DOHH2 (cell line): ENCODE measurements at regions not wholly inside any gene's neighbourhood (a gene's known extent, or its start where the extent isn't known, plus 50 kb on each side); places are given as distances from the start of the nearest gene placed in this dataset.

Experiments used
- H3F3A ChIP-seq: fragments of 200-600 bp; sonication (generic), shearing (Covaris generic); 2 replicates; pipeline ENCODE4 v1.6.0; 2016; ENCODE audit warnings: antibody characterized with exemption, mild to moderate bottlenecking; ENCODE audit not compliant: control insufficient read depth, insufficient read depth
- H3K27ac ChIP-seq: fragments of 200-600 bp; sonication (generic); 2 replicates; pipeline ENCODE4 v1.5.1; 2014; ENCODE audit warnings: low read depth, mild to moderate bottlenecking, low read length, moderate library complexity
- H3K27me3 ChIP-seq: fragments of 200-600 bp; sonication (generic); 2 replicates; pipeline ENCODE4 v1.6.1; 2014; ENCODE audit warnings: mild to moderate bottlenecking, low read length, mixed read lengths; ENCODE audit not compliant: control insufficient read depth
- H3K36me3 ChIP-seq: fragments of 200-600 bp; sonication (generic); 2 replicates; pipeline ENCODE4 v1.6.1; 2014; ENCODE audit warnings: mild to moderate bottlenecking, low read length, moderate library complexity, mixed read lengths; ENCODE audit not compliant: control insufficient read depth
- H3K4me1 ChIP-seq: fragments of 200-600 bp; sonication (generic); 2 replicates; pipeline ENCODE4 v1.6.1; 2014; ENCODE audit warnings: mild to moderate bottlenecking, low read length, mixed read lengths; ENCODE audit not compliant: control insufficient read depth
- H3K4me2 ChIP-seq: fragments of 200-600 bp; sonication (generic); 2 replicates; pipeline ENCODE4 v1.6.0; 2014; ENCODE audit warnings: mild to moderate bottlenecking, low read length, moderate library complexity
- H3K4me3 ChIP-seq: fragments of 200-600 bp; sonication (generic); 2 replicates; pipeline ENCODE4 v1.5.1; 2014; ENCODE audit warnings: mild to moderate bottlenecking, low read length, mixed read lengths
- H3K79me2 ChIP-seq: fragments of 200-600 bp; sonication (generic); 2 replicates; pipeline ENCODE4 v1.6.1; 2014; ENCODE audit warnings: mild to moderate bottlenecking, low read length, mixed read lengths; ENCODE audit not compliant: control insufficient read depth
- H3K9me2 ChIP-seq: fragments of 200-600 bp; sonication (generic); replicated peaks from 2 replicates; pipeline ENCODE4 v1.6.1; 2014; ENCODE audit warnings: mild to moderate bottlenecking, low read length, mixed read lengths; ENCODE audit not compliant: control insufficient read depth
- H3K9me3 ChIP-seq: fragments of 200-600 bp; sonication (generic); 2 replicates; pipeline ENCODE4 v1.6.1; 2014; ENCODE audit warnings: antibody characterized with exemption, low read length, mixed read lengths; ENCODE audit not compliant: control insufficient read depth, insufficient read depth
- H4K20me1 ChIP-seq: fragments of 200-600 bp; sonication (generic); 2 replicates; pipeline ENCODE4 v1.6.0; 2014; ENCODE audit warnings: low read depth, mild to moderate bottlenecking, antibody characterized with exemption, low read length, moderate library complexity; ENCODE audit not compliant: control insufficient read depth, insufficient read depth
- EZH2phosphoT487 ChIP-seq: fragments of 200-600 bp; sonication (generic); IDR thresholded peaks from 2 replicates; pipeline ENCODE4 v1.6.1; 2017; ENCODE audit warnings: borderline replicate concordance, mild to moderate bottlenecking, antibody characterized with exemption, low read length, moderate library complexity, mixed read lengths
- TF ChIP-seq, protein P1 (sequence below): fragments of 200-600 bp; sonication (generic); IDR thresholded peaks from one replicate; pipeline ENCODE4 v1.5.1; 2014; ENCODE audit warnings: antibody characterized with exemption, mild to moderate bottlenecking, low read depth, low read length; ENCODE audit not compliant: poor library complexity, severe bottlenecking

- no peaks in the 10 kb centered on the region for H4K20me1 ChIP-seq
- no peaks in the 10 kb centered on the region for H3F3A ChIP-seq
- no peak overlapping the region for H3K4me2 ChIP-seq
- H3K9me2 ChIP-seq, result no peaks in the 10 kb centered on the region
- H3K36me3 ChIP-seq, result no peaks in the 10 kb centered on the region
- H3K4me1 ChIP-seq, result no peaks in the 10 kb centered on the region
- H3K9me3 ChIP-seq, result no peaks in the 10 kb centered on the region
- no peak for TF ChIP-seq EZH2phosphoT487
- TF ChIP-seq, protein P1, sequence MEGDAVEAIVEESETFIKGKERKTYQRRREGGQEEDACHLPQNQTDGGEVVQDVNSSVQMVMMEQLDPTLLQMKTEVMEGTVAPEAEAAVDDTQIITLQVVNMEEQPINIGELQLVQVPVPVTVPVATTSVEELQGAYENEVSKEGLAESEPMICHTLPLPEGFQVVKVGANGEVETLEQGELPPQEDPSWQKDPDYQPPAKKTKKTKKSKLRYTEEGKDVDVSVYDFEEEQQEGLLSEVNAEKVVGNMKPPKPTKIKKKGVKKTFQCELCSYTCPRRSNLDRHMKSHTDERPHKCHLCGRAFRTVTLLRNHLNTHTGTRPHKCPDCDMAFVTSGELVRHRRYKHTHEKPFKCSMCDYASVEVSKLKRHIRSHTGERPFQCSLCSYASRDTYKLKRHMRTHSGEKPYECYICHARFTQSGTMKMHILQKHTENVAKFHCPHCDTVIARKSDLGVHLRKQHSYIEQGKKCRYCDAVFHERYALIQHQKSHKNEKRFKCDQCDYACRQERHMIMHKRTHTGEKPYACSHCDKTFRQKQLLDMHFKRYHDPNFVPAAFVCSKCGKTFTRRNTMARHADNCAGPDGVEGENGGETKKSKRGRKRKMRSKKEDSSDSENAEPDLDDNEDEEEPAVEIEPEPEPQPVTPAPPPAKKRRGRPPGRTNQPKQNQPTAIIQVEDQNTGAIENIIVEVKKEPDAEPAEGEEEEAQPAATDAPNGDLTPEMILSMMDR, result no peak
- no peaks in the 10 kb centered on the region for H3K79me2 ChIP-seq
- H3K27me3 ChIP-seq, result no peaks in the 10 kb centered on the region
- no peak overlapping the region for H3K4me3 ChIP-seq
- no peak overlapping the region for H3K27ac ChIP-seq
Measured at GRCh38 chr1:163761898-163762297, 440.1 kb downstream of the NUF2 start.

GRCh38 chr1:163766257-163766918 lies 444.6 kb downstream of the NUF2 start:
- Histone ChIP-seq H3K4me2 (no peak overlapping the region), H3K27ac (no peak overlapping the region), H3K4me3 (no peak overlapping the region), H3K36me3 (no peaks in the 10 kb centered on the region), H4K20me1 (no peaks in the 10 kb centered on the region), H3K9me3 (no peaks in the 10 kb centered on the region), H3K27me3 (no peaks in the 10 kb centered on the region), H3F3A (no peaks in the 10 kb centered on the region), H3K4me1 (no peaks in the 10 kb centered on the region), H3K79me2 (no peaks in the 10 kb centered on the region), H3K9me2 (no peaks in the 10 kb centered on the region)
- TF ChIP-seq EZH2phosphoT487, result no peak
- TF ChIP-seq, protein P1, result no peak

DNA sequence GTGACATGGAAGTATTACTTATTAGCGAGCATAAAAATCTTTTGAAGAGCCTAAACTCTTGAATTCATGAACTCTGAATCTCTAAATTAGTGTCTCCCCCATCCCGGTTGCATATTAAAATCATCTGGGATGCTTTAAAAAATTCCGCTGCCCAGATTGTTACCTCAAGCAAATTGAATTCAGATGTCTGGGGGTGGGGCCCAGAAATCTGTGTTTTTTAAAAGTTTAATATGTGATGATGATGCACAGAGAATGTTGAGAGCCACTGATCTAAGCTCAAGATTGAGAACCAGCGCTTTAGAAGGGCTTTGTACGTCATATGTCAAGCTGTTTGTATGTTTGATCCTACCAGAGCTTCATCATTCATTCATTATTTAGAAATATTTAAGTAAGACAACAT lies 446.8 kb downstream of the NUF2 start:
- TF ChIP-seq, protein P1, result no peak
- TF ChIP-seq EZH2phosphoT487, result no peak

More for the DNA sequence above, 446.8 kb downstream of the NUF2 start:
- H3K79me2 ChIP-seq, result no peaks in the 10 kb centered on the region
- H3F3A ChIP-seq, result no peaks in the 10 kb centered on the region
- H3K36me3 ChIP-seq, result no peaks in the 10 kb centered on the region
- H3K4me1 ChIP-seq, result no peaks in the 10 kb centered on the region
- no peaks in the 10 kb centered on the region for H4K20me1 ChIP-seq
- no peaks in the 10 kb centered on the region for H3K9me3 ChIP-seq
- H3K27me3 ChIP-seq, result no peaks in the 10 kb centered on the region
- no peak overlapping the region for H3K27ac ChIP-seq
- no peak overlapping the region for H3K4me2 ChIP-seq
- no peaks in the 10 kb centered on the region for H3K9me2 ChIP-seq
- H3K4me3 ChIP-seq, result no peak overlapping the region
